ENCODE measurements at regions not wholly inside any gene's neighbourhood (a gene's known extent, or its start where the extent isn't known, plus 50 kb on each side); places are given as distances from the start of the nearest gene placed in this dataset.

- no peak for DNase-seq (ENCODE audit: low spot score)
Observed at GRCh38 chr10:113292086-113292485, 260.8 kb upstream of the HABP2 start.

GRCh38 chr10:113292743-113293142 lies 260.1 kb upstream of the HABP2 start:
- DNase-seq (ENCODE audit: low spot score): no peak

- DNase-seq (ENCODE audit: low spot score): no peak
Observed at GRCh38 chr10:113293167-113293566, 259.7 kb upstream of the HABP2 start.

GRCh38 chr10:113294868-113295267 lies 258.0 kb upstream of the HABP2 start:
- no peak for DNase-seq (ENCODE audit: low spot score)

- no peak for DNase-seq (ENCODE audit: low spot score)
Observed at GRCh38 chr10:113297226-113297625, 255.6 kb upstream of the HABP2 start.

GRCh38 chr10:113298616-113299015 lies 254.2 kb upstream of the HABP2 start:
- no peak for DNase-seq (ENCODE audit: low spot score)

- DNase-seq (ENCODE audit: low spot score): no peak
Observed at GRCh38 chr10:113300201-113300600, 252.7 kb upstream of the HABP2 start.

GRCh38 chr10:113300617-113301016 lies 252.2 kb upstream of the HABP2 start:
- no peak for DNase-seq (ENCODE audit: low spot score)

GRCh38 chr10:113301342-113301984 lies 251.4 kb upstream of the HABP2 start:
- DNase-seq (ENCODE audit: low spot score): no peak

- no peak for DNase-seq (ENCODE audit: low spot score)
Observed at GRCh38 chr10:113302062-113302461, 250.8 kb upstream of the HABP2 start.

GRCh38 chr10:113303544-113304146 lies 249.2 kb upstream of the HABP2 start:
- DNase-seq (ENCODE audit: low spot score): peak; percentile 37

- no peak for DNase-seq (ENCODE audit: low spot score)
Observed at GRCh38 chr10:113304726-113305125, 248.1 kb upstream of the HABP2 start.

- DNase-seq (ENCODE audit: low spot score): no peak
Observed at GRCh38 chr10:113305871-113306270, 247.0 kb upstream of the HABP2 start.

GRCh38 chr10:113309791-113310190 lies 243.1 kb upstream of the HABP2 start:
- no peak for DNase-seq (ENCODE audit: low spot score)

- no peak for DNase-seq (ENCODE audit: low spot score)
Observed at GRCh38 chr10:113310347-113310746, 242.5 kb upstream of the HABP2 start.

- no peak for DNase-seq (ENCODE audit: low spot score)
Observed at GRCh38 chr10:113313048-113313602, 239.7 kb upstream of the HABP2 start.

- DNase-seq (ENCODE audit: low spot score): no peak
Observed at GRCh38 chr10:113313722-113314121, 239.1 kb upstream of the HABP2 start.

- no peak for DNase-seq (ENCODE audit: low spot score)
Observed at GRCh38 chr10:113316506-113316905, 236.3 kb upstream of the HABP2 start.

- no peak for DNase-seq (ENCODE audit: low spot score)
Observed at GRCh38 chr10:113317489-113317888, 235.4 kb upstream of the HABP2 start.

- no peak for DNase-seq (ENCODE audit: low spot score)
Observed at GRCh38 chr10:113319479-113319878, 233.4 kb upstream of the HABP2 start.

GRCh38 chr10:113320211-113320610 lies 232.6 kb upstream of the HABP2 start:
- DNase-seq (ENCODE audit: low spot score): no peak

GRCh38 chr10:113320987-113321386 lies 231.9 kb upstream of the HABP2 start:
- no peak for DNase-seq (ENCODE audit: low spot score)

- DNase-seq (ENCODE audit: low spot score): no peak
Observed at GRCh38 chr10:113322843-113323242, 230.0 kb upstream of the HABP2 start.

- DNase-seq (ENCODE audit: low spot score): no peak
Observed at GRCh38 chr10:113323985-113324384, 228.9 kb upstream of the HABP2 start.
